ENCODE measurements at regions not wholly inside any gene's neighbourhood (a gene's known extent, or its start where the extent isn't known, plus 50 kb on each side); places are given as distances from the start of the nearest gene placed in this dataset.

DNA sequence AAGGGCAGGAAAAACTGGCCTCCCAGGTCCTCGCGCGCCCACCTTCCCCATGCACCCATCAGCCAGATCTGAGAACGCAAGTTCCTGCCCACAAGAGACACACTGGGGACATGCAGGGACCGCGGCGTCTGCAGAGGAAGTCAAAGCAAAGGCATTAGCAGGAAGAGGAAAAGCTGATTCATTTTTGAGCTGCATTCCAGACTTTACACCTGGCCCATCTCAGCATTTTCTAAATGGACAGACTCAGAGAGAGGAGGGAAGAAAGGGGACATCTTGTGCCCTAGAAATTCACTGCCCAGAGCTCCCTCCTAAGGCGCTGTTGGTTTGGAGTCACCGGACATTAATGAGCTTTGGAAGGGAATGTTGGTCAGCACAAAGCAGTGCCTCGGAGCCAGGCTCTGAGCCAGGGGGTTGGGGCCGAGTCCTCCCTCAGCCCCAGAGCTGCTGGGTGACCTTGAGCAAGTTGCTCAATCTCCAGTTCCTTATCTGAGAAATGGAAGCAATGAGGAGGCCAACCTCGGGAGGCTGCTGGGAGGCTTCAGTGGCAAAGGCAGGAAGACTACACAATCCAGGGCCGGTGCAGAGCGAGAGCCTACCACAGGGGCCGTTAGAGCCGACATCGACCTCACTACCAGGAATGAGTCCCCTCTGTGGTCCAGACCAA lies 150.5 kb upstream of the IQSEC1 start:
- DNase-seq, result no peak

DNA sequence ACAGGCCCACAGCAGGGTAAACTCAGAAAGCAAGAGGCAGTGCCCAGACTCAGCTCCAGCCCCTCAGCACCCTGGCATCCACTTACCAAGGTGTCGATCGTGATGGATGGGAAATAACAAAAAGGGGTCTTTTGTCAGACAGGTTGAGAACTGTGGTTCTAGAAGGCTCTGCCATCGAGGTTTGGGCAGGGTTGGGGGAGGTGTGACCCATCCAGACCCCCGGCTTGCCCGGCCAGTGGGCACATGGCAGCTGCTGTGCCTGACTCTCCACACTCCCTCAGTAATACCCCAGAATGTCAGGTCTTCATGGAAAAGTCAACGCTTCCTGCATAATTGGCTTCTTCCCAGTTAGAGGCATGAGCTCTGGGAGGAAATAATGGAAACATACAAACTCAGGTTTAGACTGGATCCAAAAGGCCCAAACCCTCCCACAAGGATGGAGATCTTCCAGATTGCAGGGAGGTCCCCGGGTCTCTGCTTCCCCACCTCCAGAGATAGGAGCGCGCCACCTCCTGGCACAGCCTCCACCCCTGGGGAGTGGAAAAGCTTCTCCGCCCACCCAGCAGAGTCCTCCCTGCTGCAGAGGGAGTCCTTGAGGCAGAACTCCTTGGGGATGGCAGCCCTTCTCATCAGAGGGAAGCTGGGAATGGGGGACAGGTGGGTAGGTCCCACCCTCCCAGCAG lies 149.8 kb upstream of the IQSEC1 start:
- no peak for DNase-seq

DNA sequence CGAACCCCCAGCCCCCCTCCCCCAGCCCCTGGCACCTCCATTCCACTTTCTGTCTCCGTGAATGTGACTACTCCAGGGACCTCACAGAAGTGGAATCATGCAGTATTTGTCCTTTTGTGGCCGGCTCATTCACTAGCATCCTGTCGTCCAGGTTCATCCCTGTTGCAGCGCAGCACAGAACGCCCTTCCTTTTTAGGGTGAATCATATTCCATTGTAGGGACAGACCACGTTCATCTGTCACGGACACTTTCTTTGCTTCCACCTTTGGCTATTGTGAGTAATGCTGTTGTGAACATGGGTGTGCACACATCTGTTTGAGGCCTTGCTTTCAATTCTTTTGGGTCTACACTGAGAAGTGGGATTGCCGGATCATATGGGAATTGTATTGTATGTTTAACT lies 148.9 kb upstream of the IQSEC1 start:
- DNase-seq, result no peak

DNA sequence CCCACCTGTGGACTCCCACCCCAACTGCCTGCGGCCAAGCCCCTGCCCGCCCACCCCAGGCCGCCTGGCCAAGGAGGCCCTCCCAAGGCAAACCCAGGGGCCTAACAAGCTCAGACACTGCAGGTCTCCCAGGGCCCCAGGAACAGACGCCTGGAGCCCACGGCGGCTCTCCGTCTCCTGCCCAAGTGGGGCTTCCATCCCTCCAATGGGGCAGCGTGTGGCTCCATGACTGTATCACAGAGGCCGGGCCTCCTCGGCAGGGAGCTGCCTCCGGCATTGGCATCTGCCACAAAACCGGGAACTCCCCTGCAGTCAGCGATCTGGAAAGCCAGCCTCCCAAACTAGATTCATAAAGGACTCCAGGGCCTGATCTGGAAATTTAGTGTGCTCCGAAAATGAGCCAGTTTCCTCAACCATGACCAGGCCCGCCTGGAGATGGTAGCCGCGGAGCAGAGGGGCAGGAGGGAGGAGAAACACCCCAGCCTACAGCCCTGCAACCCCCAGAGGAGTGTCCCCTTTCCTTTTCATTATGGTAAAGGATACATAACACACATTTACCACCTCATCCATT lies 148.3 kb upstream of the IQSEC1 start:
- DNase-seq, result no peak

DNA sequence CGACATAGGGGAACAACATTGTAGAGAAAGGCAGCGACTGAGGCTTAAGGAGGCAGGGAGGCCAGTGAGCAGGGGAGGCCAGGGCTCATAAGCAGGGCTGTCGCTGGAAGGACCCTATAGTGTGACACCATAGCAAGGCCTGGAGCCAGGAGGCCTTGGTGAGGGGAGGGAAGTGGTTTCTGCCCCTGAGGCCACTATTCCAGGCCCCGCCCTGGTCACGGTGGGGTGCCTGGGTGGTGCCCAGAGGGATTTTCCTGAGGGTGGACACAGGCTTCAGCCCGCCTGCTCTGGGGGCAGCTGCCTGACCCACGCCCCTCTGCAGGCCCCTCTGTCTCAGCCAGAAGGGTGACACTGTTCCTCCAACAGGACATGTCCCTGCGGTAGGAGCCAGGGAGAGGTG lies 147.8 kb upstream of the IQSEC1 start:
- no peak for DNase-seq

DNA sequence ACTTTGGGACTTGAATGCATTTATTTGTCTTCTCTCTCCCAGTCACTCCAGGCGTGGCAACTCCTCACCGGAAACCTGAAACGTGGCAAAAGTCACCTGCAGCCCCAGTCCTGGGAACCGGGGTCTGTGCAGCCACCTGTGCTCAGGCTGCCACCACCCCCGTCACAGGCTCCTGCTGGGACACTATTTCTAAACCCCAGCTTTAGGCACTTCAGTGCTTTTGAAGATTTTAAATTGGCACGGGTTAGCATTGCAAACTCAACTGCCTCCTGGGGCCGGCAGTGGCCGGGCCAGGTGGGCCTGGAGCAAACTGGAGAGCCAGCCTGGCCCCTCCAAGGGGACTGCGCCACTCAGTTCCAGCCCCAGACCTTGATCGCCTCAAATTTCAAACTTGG lies 146.7 kb upstream of the IQSEC1 start:
- no peak for DNase-seq

DNA sequence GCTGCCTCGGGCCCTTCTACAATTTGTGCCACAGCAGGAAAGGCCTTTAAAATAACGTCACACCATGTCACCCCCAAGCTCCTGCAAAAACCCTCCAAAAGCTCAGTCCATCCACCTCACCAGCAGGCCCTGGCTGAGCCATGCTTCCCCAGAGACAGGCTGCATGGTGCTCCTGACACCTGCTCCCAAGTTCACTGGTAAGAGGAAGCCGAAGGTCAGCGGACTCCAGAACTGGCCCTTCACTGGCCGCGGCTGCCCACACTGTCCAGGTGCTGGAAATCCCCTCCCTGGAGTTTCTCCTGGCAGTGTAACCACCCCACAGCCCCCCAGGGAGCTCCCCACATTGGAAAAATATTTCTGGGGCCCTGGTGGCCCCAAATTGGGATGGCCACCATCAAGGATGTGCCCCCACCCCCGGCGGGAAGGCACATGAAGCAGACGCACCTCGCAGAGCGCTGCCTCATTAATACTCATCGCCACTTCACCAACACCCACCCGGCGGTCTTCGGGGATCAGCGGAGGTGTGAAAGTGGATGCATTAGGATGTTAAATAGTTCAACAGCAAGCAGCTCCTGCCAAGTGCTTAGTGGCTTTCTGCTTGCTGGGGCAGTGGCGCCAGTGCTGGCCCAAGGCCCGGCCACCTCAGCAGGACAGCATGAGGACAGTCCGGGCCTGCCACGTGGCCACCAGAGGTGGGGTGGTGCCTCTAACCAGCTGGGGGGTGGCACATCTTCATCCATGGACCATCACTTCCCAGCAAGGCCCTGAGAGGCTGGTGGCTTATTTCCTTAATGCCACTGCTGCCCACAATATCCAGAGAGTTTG lies 146.1 kb upstream of the IQSEC1 start:
- DNase-seq, result no peak

DNA sequence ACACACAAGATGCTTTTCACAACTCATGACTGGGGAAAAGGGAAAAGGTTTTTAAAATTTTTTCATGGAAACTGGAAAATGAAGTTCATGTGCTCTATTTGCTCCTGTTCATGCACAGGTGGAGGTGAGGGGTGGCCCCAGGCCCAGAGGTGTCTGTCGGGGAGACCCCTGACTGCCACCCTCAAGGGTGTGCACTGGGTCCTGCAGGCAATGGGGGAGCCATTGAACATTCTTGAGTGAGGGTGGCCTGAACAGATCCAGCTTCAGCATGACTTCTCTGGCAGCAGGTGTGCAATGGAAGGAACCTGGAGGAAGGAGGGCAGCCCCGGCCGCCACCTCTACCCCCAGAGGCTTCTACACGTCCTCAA lies 145.3 kb upstream of the IQSEC1 start:
- DNase-seq, result no peak

DNA sequence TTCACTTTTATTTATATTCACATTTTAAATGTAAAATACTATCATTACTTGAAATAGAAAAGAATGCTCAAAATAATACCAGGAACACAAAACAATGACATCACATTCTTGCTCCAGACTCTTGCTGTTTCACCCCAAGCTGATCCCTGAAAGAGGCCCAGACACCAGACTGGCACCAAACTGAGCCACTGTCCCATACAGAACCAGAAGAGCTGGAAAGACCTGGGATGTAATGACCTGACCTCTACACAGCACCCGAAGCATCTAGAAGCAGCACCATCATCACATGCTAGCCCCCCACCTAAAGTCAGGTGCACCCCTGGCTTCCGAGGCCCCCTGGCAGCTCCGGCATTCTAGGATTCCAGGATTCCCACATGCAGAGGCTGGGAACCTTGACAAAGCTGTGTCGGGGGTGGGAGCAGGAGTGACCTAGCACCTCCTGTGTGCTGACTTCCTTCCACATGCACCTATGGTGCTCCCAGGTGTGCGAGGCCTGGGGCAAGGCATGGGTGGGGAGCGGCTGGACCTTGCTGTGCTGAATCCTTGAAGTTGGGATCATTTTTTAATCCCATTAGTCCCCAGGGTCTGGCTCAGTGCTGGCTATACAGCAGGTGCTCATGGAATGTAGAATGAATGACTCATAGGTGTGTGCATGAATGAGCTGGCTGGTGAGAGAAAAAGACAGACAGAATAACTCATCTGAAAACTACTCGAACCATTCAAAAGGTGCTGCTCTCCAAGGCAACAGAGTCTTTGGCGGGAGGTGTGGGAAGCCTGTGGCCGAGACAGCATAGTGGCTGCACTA lies 144.7 kb upstream of the IQSEC1 start:
- DNase-seq, result no peak

DNA sequence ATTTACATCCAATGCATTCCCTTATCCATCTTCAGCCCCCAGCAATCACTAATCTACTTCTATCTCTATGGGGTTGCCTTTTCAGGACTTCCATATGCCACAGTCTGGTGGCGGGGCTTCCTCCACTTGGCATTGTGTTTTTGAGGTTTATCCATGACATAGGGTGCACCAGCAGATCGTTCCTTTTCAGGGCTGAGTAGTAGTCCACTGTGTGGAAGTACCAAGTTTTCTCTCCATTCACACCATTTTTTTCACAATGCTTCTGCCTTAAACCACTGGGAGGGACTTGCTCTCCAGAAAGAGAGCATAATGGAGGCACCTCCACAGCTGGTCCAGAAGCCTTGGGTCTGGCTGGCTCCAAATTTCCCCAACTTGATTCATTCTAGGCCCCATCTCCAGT lies 144.0 kb upstream of the IQSEC1 start:
- DNase-seq, result no peak

DNA sequence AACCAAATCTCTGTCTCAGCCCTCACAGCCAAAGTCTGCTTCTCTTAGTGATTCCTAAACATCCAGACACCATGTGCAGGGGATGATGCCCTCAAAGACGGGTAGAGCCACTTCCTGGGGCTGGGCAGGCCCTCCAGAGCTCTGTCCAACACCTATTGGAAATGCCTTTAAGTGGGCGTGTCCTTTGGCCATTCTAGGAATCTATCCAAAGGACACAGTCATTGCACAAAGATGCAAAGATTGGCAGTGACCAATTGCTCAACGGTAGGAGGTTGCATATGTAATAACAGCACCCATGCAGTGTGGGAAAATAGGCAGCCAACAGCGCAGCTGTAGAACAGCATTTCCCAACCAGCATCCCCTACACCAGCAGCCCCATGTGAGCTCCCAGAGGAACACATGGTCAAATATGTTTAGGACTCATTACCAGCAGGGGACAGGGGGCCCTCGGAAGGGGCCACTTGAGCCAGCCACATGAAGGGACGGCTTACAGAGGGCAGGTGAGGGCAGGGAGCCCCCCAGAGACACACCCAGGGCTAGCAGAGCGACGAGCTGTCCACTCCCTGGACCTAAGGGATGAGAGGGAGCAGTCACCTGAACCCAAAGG lies 142.8 kb upstream of the IQSEC1 start:
- no peak for DNase-seq

DNA sequence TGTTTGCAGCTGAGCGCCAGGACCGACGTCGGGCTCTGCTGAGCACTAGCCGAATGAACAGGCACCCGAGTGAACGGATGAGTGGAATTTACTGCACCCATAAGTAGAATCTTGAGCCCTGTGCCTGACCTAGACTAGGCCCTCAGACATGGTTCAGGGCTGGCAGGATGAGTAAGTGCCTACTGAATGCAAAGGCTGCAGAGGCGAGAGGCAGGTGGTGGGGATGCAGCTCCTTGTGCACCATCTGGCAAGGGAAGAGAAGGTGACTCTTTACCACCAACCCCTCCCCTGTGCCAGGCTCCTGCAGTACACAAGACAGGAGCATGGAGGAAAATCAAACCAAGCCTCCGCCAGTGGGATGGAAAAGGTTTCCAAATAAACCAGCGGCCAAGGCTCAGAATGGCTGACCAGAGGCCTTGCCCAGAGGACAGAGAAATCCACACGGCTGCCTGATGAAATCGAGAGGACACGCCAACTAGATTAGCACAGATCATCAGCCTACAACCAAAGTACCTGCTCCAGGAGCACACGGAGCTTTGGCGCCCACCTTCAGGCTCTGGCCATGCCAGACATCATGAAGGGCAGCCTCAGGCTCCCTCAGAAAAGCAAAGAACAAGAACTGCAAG lies 141.7 kb upstream of the IQSEC1 start:
- DNase-seq, result no peak

DNA sequence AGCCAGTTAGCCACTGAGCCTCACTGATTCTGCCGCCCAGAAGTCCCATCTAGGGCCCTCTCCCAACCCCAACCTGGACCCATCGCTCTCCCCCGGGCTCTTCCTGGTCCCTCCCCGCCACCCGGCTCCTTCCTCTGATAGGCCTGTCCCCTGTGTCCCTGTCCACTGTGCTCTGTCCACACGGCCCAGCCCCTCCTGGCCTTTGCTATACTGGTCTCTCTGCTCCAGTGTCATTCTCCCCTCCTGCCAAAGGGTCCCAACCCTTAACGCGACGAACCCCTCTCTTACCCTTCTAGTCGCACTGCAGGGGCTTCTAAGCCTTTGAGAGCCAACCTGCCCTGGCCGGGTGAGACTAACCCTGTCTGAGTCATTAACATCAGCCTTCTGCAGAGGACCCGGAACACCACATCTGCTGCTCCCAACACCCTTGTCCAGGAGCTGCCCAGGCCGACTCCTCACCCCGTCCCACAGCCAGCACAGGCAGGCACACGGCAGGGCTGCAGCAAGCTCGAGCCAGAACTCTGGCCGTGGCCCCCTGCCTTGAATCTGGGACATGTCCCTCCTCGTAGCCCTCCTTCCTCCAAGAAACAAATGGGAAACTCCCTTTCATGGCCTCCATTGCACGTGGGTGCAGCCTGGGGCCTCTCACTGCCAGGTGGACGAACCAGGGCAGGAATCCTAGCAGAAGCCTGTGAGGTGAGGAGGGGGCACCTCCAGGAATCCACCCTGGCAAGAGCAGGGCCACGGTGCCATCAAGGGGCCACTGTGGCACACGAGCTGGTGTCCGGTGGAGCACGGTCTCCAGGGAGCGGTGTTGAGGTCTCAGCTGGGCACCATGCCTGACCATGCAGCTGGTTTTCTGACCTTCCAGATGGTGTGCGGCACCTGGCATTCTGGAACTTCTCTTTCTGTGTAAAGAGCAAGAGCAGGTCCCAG lies 140.9 kb upstream of the IQSEC1 start:
- no peak for DNase-seq

DNA sequence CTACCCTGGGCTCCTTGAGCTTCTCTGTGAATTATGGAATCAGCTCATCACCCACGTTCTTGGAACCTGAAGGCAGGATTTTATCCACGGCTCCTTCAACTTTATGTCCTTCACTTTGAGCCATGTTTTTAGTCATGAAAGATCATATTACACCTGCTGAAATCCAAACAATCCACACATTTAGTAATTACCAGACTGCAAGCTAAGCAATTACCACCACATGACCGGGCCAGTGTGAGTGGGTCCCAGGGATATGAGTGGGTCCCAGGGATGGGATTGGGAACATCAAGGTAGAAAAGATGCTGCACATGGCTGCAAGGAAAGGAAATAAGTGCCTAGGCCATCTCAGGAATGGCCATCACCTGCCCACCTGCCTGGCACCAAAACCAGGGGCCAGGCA lies 140.3 kb upstream of the IQSEC1 start:
- DNase-seq, result no peak

DNA sequence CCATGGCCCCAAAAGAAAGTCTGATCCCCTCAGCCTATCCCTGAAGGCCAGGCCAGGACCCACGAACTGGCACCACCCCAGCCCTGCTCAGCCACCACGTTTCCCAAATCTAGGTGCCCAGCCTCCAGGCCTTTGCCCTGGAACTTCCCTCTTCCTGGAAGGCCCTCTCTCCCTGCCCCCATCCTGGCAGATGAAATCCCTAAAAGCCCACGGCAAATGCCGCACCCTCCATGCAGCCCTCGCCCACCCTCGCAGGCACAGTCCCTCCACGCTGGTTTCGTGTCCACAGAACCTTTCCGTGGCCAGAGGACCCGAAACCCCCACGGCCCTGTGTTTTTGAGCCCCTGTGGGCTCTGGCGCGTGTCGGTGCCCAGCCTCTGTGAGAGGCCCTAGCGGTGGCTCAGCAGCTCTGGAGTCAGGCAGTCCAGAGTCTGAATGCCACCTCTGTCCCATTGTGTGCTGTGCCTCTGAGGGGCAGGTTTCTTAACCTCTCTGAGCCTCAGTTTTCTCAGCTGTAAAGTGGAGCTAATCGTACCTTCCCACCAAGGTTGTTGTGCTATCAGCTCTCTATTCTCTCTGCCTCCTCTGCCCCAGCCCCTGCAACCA lies 138.5 kb upstream of the IQSEC1 start:
- DNase-seq, result no peak

DNA sequence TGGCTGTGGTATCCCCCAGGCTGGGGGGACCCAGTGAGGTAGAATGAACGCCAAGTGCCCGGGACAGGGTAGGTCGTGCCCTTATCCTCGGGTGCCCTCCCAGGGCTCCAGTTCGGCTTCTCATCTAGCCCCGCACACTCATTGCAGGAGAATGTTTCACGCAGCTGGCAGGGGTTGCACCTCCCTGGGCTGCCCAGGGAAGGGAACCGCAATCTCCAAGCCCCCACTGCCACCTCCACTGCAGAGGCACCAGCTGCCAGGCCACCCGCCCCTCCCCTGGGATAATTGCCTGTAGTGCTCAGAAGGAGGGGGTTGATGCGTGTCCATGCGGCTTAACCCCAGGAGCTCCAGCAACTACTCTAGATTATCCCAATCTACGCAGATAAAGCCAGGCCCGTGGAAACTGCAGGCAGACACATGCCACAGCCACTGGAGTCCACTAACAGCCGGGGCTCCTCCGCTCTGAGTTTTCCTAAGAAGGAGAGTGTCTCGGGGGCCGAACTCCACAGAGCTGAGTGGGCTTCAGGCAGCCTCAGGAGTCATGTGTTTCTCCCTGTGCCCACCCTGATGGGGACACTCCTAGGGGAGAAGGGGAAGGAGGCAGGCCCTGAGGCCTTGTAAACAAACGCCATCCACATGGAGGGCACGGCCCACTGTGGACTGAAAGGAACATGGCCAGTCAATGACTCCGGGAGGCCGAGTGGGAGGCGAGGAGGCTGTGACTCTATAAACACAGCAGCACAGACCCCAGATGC lies 137.2 kb upstream of the IQSEC1 start:
- DNase-seq, result no peak

DNA sequence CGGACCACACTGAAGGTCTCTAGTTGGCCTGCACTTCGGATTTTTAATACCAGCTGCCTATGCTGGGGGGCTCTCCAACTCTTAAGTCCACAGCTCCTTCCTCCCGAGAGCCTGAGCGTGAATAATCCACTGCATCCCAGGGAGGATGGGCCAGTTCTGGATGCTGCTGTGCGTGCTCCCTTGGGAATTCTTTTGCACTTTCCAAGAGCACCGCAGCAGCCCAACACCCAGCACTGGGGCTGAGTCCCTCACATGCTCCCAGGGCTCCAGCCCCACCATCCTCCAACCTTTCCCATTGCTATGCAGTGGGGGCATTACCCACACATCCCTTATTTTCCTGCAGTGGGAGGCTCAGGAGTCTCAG lies 136.4 kb upstream of the IQSEC1 start:
- no peak for DNase-seq

DNA sequence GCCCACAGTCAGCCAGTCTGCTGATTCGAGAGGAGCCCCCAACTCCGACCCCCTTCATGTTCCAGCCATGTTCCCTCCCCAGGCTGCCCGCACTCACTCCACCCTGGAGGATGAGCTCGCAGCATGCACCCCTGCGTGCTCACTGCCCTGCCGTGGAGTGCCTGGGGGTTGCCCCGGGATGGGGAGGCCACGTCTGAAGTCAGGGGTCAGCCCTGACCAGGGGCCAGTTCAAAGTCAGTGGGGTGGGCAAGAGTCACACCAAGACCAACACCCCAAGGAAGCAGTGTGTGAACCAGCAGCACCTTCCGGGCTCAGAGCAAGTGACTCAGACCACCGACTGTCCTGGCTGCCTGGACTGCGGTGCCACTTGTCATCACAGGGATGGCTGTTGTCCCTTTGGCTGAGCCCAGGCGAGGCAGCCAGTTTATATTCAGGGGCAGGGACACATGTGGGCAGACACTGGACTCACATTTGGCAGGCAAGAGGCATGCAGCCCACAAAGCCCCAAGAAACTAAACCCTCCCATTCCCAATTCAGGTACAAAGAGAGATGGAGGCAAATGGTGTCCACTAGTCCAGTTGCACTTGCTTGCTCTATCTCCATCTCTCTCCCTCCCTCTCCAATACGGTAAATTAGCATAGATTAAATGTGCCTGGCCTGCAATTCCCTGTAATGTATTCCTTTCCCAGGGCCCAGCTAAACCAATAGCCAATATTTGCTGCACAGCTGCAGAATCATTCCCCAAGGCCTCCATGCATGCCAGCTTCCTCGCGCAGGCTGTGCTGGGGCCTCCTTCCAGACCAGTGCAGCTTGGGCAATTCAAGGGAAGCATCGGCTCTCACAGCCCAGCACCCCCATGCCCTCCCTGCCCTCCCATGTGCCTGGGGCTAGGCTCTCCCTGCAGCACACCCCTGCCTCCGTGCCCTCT lies 135.7 kb upstream of the IQSEC1 start:
- DNase-seq, result no peak

All from OCI-M1 (cell line).